GM12873 (cell line): ENCODE measurements at regions not wholly inside any gene's neighbourhood (a gene's known extent, or its start where the extent isn't known, plus 50 kb on each side); places are given as distances from the start of the nearest gene placed in this dataset.

Experiments
- TF ChIP-seq, protein P1 (sequence below): IDR thresholded peaks from 2 replicates; pipeline ENCODE4 v1.5.1; 2012; ENCODE audit warnings: low read depth, mild to moderate bottlenecking, moderate library complexity, low read length, control low read depth; ENCODE audit not compliant: insufficient read depth; ENCODE audit errors: missing control alignments

DNA sequence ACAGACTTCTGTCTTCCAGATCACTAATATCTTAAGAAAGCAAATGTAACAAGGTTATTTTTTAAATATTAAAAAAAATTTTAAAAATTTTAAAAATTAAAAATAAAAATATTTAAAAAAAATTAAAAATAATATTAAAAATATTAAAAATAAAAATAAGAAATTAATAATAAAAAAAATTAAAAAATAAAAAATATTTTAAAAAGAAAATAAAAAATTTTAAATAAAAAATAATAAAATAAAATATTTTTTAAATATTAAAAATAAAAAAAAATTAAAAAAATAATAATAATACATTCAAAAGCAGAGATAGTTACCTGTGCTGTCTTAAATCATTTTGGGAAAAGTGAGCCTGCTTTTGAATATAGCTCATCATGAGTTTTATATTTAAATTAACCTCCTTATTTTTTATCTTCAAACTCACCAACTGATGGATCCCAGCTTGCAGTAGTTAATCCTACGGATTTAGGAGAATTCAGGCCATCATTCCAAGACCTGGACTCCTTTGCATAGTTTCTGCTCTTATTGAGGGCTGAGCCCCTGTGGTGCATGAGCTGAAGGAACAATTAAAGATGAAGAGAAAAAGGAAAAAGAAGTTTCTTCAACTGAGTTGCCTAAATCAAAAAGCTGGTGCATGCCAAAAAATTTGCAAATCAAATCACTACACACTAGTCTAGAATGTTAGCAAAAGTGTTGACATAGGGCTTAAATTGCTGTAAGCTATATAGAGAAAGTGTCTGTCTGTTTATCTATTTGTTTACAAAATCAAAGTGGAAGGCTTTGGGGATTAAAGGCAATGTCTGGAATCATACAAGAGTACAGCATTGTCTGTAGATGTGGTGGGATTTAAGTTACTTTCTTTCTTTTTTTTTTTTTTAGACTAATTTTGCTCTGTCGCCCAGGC is 50.5 kb upstream of the ZNF438 start:
- TF ChIP-seq, protein P1, sequence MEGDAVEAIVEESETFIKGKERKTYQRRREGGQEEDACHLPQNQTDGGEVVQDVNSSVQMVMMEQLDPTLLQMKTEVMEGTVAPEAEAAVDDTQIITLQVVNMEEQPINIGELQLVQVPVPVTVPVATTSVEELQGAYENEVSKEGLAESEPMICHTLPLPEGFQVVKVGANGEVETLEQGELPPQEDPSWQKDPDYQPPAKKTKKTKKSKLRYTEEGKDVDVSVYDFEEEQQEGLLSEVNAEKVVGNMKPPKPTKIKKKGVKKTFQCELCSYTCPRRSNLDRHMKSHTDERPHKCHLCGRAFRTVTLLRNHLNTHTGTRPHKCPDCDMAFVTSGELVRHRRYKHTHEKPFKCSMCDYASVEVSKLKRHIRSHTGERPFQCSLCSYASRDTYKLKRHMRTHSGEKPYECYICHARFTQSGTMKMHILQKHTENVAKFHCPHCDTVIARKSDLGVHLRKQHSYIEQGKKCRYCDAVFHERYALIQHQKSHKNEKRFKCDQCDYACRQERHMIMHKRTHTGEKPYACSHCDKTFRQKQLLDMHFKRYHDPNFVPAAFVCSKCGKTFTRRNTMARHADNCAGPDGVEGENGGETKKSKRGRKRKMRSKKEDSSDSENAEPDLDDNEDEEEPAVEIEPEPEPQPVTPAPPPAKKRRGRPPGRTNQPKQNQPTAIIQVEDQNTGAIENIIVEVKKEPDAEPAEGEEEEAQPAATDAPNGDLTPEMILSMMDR, result no peak

DNA sequence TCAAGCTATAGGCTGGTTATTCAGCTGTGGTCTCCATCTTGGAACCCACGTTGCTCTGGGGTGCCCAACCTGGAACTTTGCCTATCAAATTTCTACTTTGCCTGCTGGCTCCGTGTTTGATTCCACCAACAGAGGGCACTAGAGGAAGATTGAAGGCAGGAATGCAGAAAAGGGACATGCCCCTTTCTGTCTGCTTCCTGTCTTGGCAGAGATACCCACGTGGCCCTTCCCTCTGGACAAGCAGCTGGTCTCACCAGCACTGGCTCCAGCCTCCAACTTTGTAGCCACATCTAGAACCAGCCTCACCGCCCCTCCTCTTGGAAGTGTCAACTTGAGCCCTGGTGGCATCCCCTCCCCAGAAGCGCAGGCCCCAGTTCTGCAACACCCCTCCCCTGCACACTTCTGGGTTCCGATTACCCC is 52.1 kb upstream of the ZNF438 start:
- TF ChIP-seq, protein P1, result peak; percentile 64

DNA sequence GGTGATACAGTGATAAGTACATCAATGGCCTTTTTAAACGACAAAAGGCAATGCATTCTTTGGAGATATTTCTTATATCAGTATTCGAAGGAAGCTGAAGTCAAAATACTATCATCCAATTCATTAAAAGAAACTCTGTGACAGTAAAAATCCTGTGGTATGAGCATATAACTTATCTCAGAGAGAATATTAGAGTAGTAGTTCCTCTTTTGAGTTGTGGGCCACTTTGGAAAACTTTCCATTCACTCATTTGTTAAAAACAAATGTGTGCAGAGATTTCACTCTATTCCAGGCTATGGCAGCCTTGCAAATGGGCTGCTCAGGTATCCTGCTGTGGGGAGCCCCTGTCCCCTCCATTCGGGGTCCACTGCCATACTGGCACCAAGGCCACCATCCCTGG is 55.3 kb upstream of the ZNF438 start:
- TF ChIP-seq, protein P1, result no peak

DNA sequence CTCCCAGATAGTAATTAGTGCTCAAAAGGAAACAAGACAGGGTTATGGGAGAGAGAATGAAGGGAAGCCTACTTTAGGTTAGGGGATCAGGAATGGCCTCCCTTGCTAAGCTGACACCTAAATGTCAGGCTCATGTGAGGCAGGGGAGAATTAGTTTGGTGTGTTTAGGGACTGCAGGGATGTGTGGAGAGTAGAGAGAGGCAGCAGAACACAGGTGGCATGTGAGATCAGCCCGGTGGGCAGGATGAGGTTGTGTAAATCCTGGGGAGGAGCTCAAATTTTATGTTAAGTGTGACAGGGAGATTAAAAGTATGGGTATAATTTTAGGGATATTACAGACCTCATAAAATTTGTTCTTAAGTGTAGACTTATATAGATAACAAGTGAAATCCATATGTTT is 56.2 kb upstream of the ZNF438 start:
- TF ChIP-seq, protein P1, result no peak

DNA sequence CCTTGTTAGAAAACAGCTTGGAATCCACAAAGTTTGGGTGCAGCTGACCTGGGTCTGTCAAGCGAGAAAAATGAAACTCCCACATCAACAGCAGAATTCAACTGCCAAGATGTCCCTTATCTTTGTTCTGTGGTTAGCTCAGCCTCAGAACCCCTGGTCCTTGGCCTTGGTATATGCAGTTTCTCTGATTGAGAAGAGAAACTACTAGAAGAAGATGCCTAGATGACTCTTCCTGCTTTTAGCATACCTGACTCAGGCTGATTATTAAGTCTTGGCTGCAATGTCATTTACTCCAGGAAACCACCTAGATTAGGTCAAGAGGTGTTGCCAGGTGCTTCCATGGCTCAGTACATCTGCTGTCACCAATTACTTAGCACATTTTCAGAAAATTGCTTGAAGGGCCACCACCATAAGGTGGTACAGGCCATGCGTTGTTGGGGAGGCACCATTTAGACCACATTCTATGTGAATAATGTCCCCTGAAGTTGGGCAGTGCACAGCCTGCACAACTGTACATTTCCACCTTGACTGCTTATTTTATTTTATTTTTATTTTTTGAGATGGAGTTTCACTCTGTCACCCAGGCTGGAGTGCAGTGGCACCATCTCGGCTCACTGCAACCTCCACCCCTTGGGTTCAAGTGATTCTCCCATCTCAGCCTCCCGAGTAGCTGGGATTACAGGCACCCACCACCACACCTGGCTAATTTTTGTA is 59.4 kb upstream of the ZNF438 start:
- TF ChIP-seq, protein P1, result no peak

DNA sequence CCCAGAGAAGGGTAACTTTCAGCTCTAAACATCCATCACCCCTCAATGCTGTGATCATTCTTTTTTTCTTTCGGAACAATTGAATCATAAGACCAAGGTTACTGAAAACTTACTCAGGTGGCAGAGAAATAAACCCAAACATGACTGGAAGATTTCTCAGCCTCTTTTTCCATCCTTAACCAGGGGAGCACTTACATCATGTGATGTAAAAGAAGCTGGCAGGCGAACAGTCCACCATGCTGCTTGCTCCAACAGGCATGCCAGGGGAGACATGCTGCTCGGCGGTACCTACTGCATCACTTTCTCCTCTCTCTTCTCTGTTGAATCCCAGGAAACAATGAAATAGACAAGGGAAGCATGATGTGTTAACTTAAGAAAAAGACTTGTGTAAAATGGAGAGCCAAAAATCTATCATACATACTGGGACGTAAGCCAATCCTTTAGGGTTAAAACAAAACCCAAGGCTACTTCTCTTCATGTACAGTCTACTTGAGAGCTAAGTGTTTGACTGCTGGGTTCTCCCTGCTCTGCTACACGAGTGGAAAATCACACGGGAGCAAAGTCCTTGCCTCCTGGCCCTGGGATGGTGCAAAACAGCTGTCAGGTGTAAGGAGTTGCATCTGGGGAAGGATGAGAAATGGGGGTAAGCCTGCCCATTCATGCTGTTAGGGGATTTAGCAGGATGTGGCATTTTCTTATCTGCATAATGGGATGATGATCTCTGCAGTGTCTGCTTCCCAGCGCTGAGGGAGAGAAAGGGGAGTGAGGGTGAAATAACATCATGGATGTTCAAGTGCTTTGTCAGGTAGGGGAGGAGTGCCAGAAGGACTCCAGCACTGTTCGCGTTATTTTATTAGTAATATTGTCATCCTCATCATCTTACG is 64.3 kb upstream of the ZNF438 start:
- TF ChIP-seq, protein P1, result no peak
